Thoracic aorta (tissue), 2 donors: ENCODE measurements at regions not wholly inside any gene's neighbourhood (a gene's known extent, or its start where the extent isn't known, plus 50 kb on each side); places are given as distances from the start of the nearest gene placed in this dataset.
A peak's percentile ranks its signal among the peaks of the same experiment; 100 is the strongest.

Experiments used
- ATAC-seq: fragments of 150-250 bp; one replicate; pipeline ENCODE4 v1.8.0; 2017; ENCODE audit warnings: low read depth; ENCODE audit not compliant: insufficient number of reproducible peaks, low FRiP score
- DNase-seq: peaks from one replicate; pipeline ENCODE4 v3.0.0-alpha.2; 2020; ENCODE audit warnings: low spot score
- H3K27ac ChIP-seq, 2 donors: fragments of 200-600 bp; sonication (generic); 1 replicate in 1 of 2; 2 replicates in 1 of 2; pipeline ENCODE4 v1.5.1; 2016; ENCODE audit warnings: mild to moderate bottlenecking in 2 of 2, moderate library complexity in 2 of 2
- H3K27me3 ChIP-seq: fragments of 200-600 bp; sonication (generic); replicated peaks from 2 replicates; pipeline ENCODE4 v1.6.0; 2016; ENCODE audit warnings: mild to moderate bottlenecking; ENCODE audit not compliant: insufficient read depth
- H3K36me3 ChIP-seq: fragments of 200-600 bp; sonication (generic); one replicate; pipeline ENCODE4 v1.5.1; 2016
- H3K4me1 ChIP-seq, 2 donors: fragments of 200-600 bp; sonication (generic); 1 replicate in 1 of 2; 2 replicates in 1 of 2; pipeline versions ENCODE4 v1.5.1 to v1.6.0; 2016; ENCODE audit warnings: low read depth in 2 of 2, mild to moderate bottlenecking in 1 of 2; ENCODE audit not compliant: control insufficient read depth in 1 of 2
- H3K4me3 ChIP-seq: fragments of 200-600 bp; sonication (generic); 2 replicates; pipeline ENCODE4 v1.5.1; 2016; ENCODE audit warnings: mild to moderate bottlenecking
- H3K9me3 ChIP-seq: fragments of 200-600 bp; sonication (generic); 2 replicates; pipeline ENCODE4 v1.5.1; 2016
- TF ChIP-seq, protein P1 (sequence below): fragments of 200-600 bp; sonication (generic); IDR thresholded peaks from one replicate; pipeline ENCODE4 v1.5.1; 2019; ENCODE audit warnings: antibody characterized with exemption

GRCh38 chr16:13448346-13448745 is 471.6 kb upstream of the ERCC4 start:
- no peak overlapping the region for H3K27ac ChIP-seq
- H3K9me3 ChIP-seq: no peaks in the 10 kb centered on the region
- H3K36me3 ChIP-seq: no peaks in the 10 kb centered on the region
- TF ChIP-seq, protein P1, sequence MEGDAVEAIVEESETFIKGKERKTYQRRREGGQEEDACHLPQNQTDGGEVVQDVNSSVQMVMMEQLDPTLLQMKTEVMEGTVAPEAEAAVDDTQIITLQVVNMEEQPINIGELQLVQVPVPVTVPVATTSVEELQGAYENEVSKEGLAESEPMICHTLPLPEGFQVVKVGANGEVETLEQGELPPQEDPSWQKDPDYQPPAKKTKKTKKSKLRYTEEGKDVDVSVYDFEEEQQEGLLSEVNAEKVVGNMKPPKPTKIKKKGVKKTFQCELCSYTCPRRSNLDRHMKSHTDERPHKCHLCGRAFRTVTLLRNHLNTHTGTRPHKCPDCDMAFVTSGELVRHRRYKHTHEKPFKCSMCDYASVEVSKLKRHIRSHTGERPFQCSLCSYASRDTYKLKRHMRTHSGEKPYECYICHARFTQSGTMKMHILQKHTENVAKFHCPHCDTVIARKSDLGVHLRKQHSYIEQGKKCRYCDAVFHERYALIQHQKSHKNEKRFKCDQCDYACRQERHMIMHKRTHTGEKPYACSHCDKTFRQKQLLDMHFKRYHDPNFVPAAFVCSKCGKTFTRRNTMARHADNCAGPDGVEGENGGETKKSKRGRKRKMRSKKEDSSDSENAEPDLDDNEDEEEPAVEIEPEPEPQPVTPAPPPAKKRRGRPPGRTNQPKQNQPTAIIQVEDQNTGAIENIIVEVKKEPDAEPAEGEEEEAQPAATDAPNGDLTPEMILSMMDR: no peak
- H3K4me3 ChIP-seq: no peak overlapping the region
- ATAC-seq (no peak), DNase-seq (no peak)
- H3K27me3 ChIP-seq: no peaks in the 10 kb centered on the region
- H3K4me1 ChIP-seq: no peaks in the 10 kb centered on the region

- H3K36me3 ChIP-seq: no peaks in the 10 kb centered on the region
- no peaks in the 10 kb centered on the region for H3K9me3 ChIP-seq
- TF ChIP-seq, protein P1: no peak
- H3K27me3 ChIP-seq: no peaks in the 10 kb centered on the region
- H3K4me1 ChIP-seq: no peaks in the 10 kb centered on the region
- H3K27ac ChIP-seq: no peak overlapping the region
- no peak overlapping the region for H3K4me3 ChIP-seq
- DNase-seq (no peak), ATAC-seq (no peak)
These were observed 466.6 kb upstream of the ERCC4 start for GRCh38 chr16:13453325-13453724.

- no peak for ATAC-seq
These were observed 465.9 kb upstream of the ERCC4 start for GRCh38 chr16:13453938-13454553.

GRCh38 chr16:13463619-13464018 is 456.3 kb upstream of the ERCC4 start:
- no peak for DNase-seq
- Histone ChIP-seq H3K27ac (no peak overlapping the region), H3K27me3 (no peaks in the 10 kb centered on the region), H3K9me3 (no peaks in the 10 kb centered on the region), H3K36me3 (no peaks in the 10 kb centered on the region), H3K4me3 (no peak overlapping the region), H3K4me1 (no peaks in the 10 kb centered on the region)
- ATAC-seq: no peak
- TF ChIP-seq, protein P1: no peak

More at GRCh38 chr16:13453938-13454553, 465.9 kb upstream of the ERCC4 start:
- TF ChIP-seq, protein P1: peak; percentile 32
- Histone ChIP-seq H3K9me3 (no peaks in the 10 kb centered on the region), H3K36me3 (no peaks in the 10 kb centered on the region), H3K4me1 (no peaks in the 10 kb centered on the region), H3K27ac (no peak overlapping the region), H3K4me3 (no peak overlapping the region), H3K27me3 (no peaks in the 10 kb centered on the region)
- no peak for DNase-seq

GRCh38 chr16:13471036-13471435 is 448.9 kb upstream of the ERCC4 start:
- TF ChIP-seq, protein P1: no peak
- Histone ChIP-seq H3K4me1 (no peaks in the 10 kb centered on the region), H3K36me3 (no peaks in the 10 kb centered on the region), H3K27ac (no peak overlapping the region), H3K9me3 (no peaks in the 10 kb centered on the region), H3K4me3 (no peak overlapping the region), H3K27me3 (no peaks in the 10 kb centered on the region)
- DNase-seq (no peak), ATAC-seq (no peak)
